ENCODE measurements at regions not wholly inside any gene's neighbourhood (a gene's known extent, or its start where the extent isn't known, plus 50 kb on each side); places are given as distances from the start of the nearest gene placed in this dataset.

- TF ChIP-seq ZZZ3 (IDR thresholded peaks at IDR 0.05; ENCODE audit: control insufficient read depth, insufficient read length, low read depth) (no peak), BCL11A (IDR thresholded peaks at IDR 0.05; ENCODE audit: low read depth, low read length) (no peak)
Observed at GRCh38 chr1:207248544-207249198, 72.8 kb upstream of the CD55 start (continued).

- Histone ChIP-seq H4K20me1 (ENCODE audit: control insufficient read depth, insufficient read depth) (no peaks in the 10 kb centered on the region), H3K36me3 (ENCODE audit: control insufficient read depth in 2 of 2, insufficient read depth in 2 of 2, low read length in 1 of 2) (no peaks in the 10 kb centered on the region), H3K79me2 (ENCODE audit: control insufficient read depth, insufficient read depth, low read length) (no peaks in the 10 kb centered on the region), H3K27me3 (replicated peaks in 1 of 2; ENCODE audit: control insufficient read depth in 2 of 2, insufficient read depth in 2 of 2, low read length in 1 of 2) (no peaks in the 10 kb centered on the region), H3K9me3 (replicated peaks; ENCODE audit: control insufficient read depth, insufficient read depth, low read length) (no peaks in the 10 kb centered on the region; the same call in 2 of the 3 replicates), H3K4me3 (no peak overlapping the region), H2AFZ (ENCODE audit: control insufficient read depth, low read depth, low read length) (no peak overlapping the region), H3K9ac (ENCODE audit: control insufficient read depth, insufficient read depth, low read length) (no peak overlapping the region), H3K4me1 (ENCODE audit: control insufficient read depth, insufficient read depth, low read length) (no peaks in the 10 kb centered on the region), H3K27ac (ENCODE audit: control insufficient read depth, insufficient read depth) (no peak overlapping the region), H3K4me2 (ENCODE audit: control insufficient read depth, insufficient read depth) (no peak overlapping the region)
- TF ChIP-seq ZBTB33 (IDR thresholded peaks at IDR 0.05) (no peak), IKZF1 (conservative IDR thresholded peaks at IDR 0.05) (no peak), ATF7 (IDR thresholded peaks at IDR 0.05; ENCODE audit: low read depth) (no peak), EP300 (IDR thresholded peaks at IDR 0.05; ENCODE audit: borderline replicate concordance in 1 of 2, control insufficient read depth in 1 of 2, low read depth in 2 of 2, low read length in 2 of 2) (no peak), CEBPZ (IDR thresholded peaks at IDR 0.05; ENCODE audit: low read depth, low read length) (no peak), E2F4 (IDR thresholded peaks at IDR 0.05; ENCODE audit: low read depth, low read length) (no peak), NBN (IDR thresholded peaks at IDR 0.05) (no peak), MYC (IDR thresholded peaks at IDR 0.05; ENCODE audit: insufficient read depth, insufficient read length, insufficient replicate concordance, low read length, severe bottlenecking) (no peak), ZNF207 (IDR thresholded peaks at IDR 0.05; ENCODE audit: borderline replicate concordance) (no peak), IKZF2 (IDR thresholded peaks at IDR 0.05) (no peak), POU2F2 (IDR thresholded peaks at IDR 0.05; ENCODE audit: borderline replicate concordance, low read depth, low read length) (no peak), ZNF274 (IDR thresholded peaks at IDR 0.05; ENCODE audit: insufficient read depth, insufficient read length) (no peak), IRF5 (IDR thresholded peaks at IDR 0.05; ENCODE audit: borderline replicate concordance) (no peak), NR2C1 (IDR thresholded peaks at IDR 0.05) (no peak)
- ChIA-PET RAD21 (ENCODE audit: unreplicated experiment) (no interaction called here), POLR2A (no interaction called here), CTCF (no interaction called here), SMC1A (ENCODE audit: uncharacterized antibody, unreplicated experiment) (no interaction called here)
- in situ Hi-C loops (cut with MboI) (no loop called here), intact Hi-C loops (cut with micrococcal nuclease; ENCODE audit: unreplicated experiment) (no loop called here)
- ATAC-seq (no peak), FAIRE-seq (no peak), DNase-seq (ENCODE audit: low read depth, low spot score) (no peak)
- no TSS peak for BruUV-seq (replicated peaks)
Observed at GRCh38 chr1:207250431-207250830, 71.0 kb upstream of the CD55 start.

All from GM12878 (cell line).